DOHH2 (cell line): ENCODE measurements at regions not wholly inside any gene's neighbourhood (a gene's known extent, or its start where the extent isn't known, plus 50 kb on each side); places are given as distances from the start of the nearest gene placed in this dataset.

Experiments used
- EZH2phosphoT487 ChIP-seq: fragments of 200-600 bp; sonication (generic); IDR thresholded peaks from 2 replicates; pipeline ENCODE4 v1.6.1; 2017; ENCODE audit warnings: borderline replicate concordance, mild to moderate bottlenecking, antibody characterized with exemption, low read length, moderate library complexity, mixed read lengths
- TF ChIP-seq, protein P1 (sequence below): fragments of 200-600 bp; sonication (generic); IDR thresholded peaks from one replicate; pipeline ENCODE4 v1.5.1; 2014; ENCODE audit warnings: antibody characterized with exemption, mild to moderate bottlenecking, low read depth, low read length; ENCODE audit not compliant: poor library complexity, severe bottlenecking

DNA sequence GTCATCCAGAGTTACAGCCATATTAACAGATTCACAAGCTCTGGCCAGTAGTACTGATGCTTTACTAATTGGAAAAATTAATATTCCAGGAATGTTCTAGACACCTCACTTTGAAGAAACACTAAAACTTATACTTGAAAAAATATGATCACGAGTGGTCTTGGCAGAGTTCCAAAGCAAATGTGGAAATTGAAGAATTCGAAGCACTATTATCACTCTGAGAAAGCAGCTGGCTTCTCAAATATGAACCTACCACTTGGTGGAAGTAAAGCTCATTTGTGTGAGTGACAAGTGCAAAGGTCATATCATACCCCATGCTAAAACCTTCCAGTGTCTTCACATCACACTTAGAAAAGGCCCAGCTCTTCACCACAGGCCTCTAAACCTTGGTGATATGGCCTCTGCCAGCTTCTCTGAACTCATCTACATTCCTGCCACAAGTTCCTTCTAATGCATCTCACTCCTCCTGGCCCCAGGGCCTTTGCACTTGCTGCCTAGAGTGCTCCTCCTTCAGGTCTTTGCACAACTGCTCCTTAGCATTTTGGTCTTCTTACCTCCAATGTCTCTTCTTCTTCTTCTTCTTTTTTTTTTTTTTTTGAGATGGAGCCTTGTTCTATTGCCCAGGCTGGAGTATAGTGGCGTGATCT is 175.7 kb upstream of the SMIM23 start:
- TF ChIP-seq EZH2phosphoT487: no peak
- TF ChIP-seq, protein P1, sequence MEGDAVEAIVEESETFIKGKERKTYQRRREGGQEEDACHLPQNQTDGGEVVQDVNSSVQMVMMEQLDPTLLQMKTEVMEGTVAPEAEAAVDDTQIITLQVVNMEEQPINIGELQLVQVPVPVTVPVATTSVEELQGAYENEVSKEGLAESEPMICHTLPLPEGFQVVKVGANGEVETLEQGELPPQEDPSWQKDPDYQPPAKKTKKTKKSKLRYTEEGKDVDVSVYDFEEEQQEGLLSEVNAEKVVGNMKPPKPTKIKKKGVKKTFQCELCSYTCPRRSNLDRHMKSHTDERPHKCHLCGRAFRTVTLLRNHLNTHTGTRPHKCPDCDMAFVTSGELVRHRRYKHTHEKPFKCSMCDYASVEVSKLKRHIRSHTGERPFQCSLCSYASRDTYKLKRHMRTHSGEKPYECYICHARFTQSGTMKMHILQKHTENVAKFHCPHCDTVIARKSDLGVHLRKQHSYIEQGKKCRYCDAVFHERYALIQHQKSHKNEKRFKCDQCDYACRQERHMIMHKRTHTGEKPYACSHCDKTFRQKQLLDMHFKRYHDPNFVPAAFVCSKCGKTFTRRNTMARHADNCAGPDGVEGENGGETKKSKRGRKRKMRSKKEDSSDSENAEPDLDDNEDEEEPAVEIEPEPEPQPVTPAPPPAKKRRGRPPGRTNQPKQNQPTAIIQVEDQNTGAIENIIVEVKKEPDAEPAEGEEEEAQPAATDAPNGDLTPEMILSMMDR: no peak
